ENCODE measurements at regions not wholly inside any gene's neighbourhood (a gene's known extent, or its start where the extent isn't known, plus 50 kb on each side); places are given as distances from the start of the nearest gene placed in this dataset.

GRCh38 chr4:182085051-182085480, 158.1 kb upstream of the TENM3 start:
- Histone ChIP-seq H3K4me1 (ENCODE audit: control insufficient read depth in 1 of 2, extremely low read depth in 1 of 2, insufficient read depth in 2 of 2, low read length in 2 of 2) (no peaks in the 10 kb centered on the region), H3K9me3 (no peaks in the 10 kb centered on the region), H3K36me3 (ENCODE audit: control insufficient read depth in 2 of 2, extremely low read depth in 1 of 2, insufficient read depth in 1 of 2, low read length in 1 of 2) (no peaks in the 10 kb centered on the region), H3K4me3 (ENCODE audit: control insufficient read depth in 1 of 2, extremely low read depth in 1 of 2, low read length in 1 of 2) (no peak overlapping the region), H3K27ac (ENCODE audit: low read length) (no peak overlapping the region), H3K27me3 (replicated peaks in 1 of 2; ENCODE audit: control insufficient read depth in 2 of 2, extremely low read depth in 1 of 2, insufficient read depth in 2 of 2, low read length in 1 of 2) (no peaks in the 10 kb centered on the region)
- ATAC-seq (replicated peaks in 1 of 4) (no peak), DNase-seq (no peak)
- Mint-ChIP-seq H3K27ac (no peak overlapping the region), H3K36me3 (no peaks in the 10 kb centered on the region), H3K27me3 (no peaks in the 10 kb centered on the region), H3K4me1 (no peaks in the 10 kb centered on the region), H3K4me3 (no peak overlapping the region), H3K9me3 (no peaks in the 10 kb centered on the region)
- WGBS (ENCODE audit: insufficient coverage), result no CpG with 5 or more reads among the region's 4 CpGs
- ChIA-PET POLR2A (no interaction called here), CTCF (no interaction called here)

GRCh38 chr4:182089326-182089725, 153.9 kb upstream of the TENM3 start:
- no CpG with 5 or more reads among the region's 2 CpGs for WGBS (ENCODE audit: insufficient coverage)

GRCh38 chr4:182090186-182090585, 153.0 kb upstream of the TENM3 start:
- Mint-ChIP-seq H3K36me3 (no peaks in the 10 kb centered on the region), H3K4me3 (no peak overlapping the region), H3K9me3 (peaks cover 5 to 12% (median 6%) of the 10 kb centered on the region in 3 donors), H3K4me1 (no peaks in the 10 kb centered on the region), H3K27me3 (no peaks in the 10 kb centered on the region), H3K27ac (no peak overlapping the region)
- DNase-seq (no peak), ATAC-seq (replicated peaks in 1 of 4) (no peak)
- 100% methylated on average over 2 of the region's 5 CpGs for WGBS (ENCODE audit: insufficient coverage)
- ChIA-PET CTCF (interaction anchor here in 1 of 2 donors (0.7 kb wide), 1 partner anchor 20 kb away, joined by 3 read pairs; no protein-coding TSS in a partner anchor), POLR2A (no interaction called here)
- no peaks in the 10 kb centered on the region for H3K4me1 ChIP-seq (ENCODE audit: control insufficient read depth in 1 of 2, extremely low read depth in 1 of 2, insufficient read depth in 2 of 2, low read length in 2 of 2)
- H3K36me3 ChIP-seq (ENCODE audit: control insufficient read depth in 2 of 2, extremely low read depth in 1 of 2, insufficient read depth in 1 of 2, low read length in 1 of 2), result no peaks in the 10 kb centered on the region
- H3K27me3 ChIP-seq (replicated peaks in 1 of 2; ENCODE audit: control insufficient read depth in 2 of 2, extremely low read depth in 1 of 2, insufficient read depth in 2 of 2, low read length in 1 of 2), result no peaks in the 10 kb centered on the region
- no peak overlapping the region for H3K4me3 ChIP-seq (ENCODE audit: control insufficient read depth in 1 of 2, extremely low read depth in 1 of 2, low read length in 1 of 2)
- H3K9me3 ChIP-seq, result no peaks in the 10 kb centered on the region
- H3K27ac ChIP-seq (ENCODE audit: low read length), result no peak overlapping the region

More at GRCh38 chr4:182089326-182089725, 153.9 kb upstream of the TENM3 start:
- Histone ChIP-seq H3K27ac (ENCODE audit: low read length) (no peak overlapping the region), H3K27me3 (replicated peaks in 1 of 2; ENCODE audit: control insufficient read depth in 2 of 2, extremely low read depth in 1 of 2, insufficient read depth in 2 of 2, low read length in 1 of 2) (no peaks in the 10 kb centered on the region), H3K4me1 (ENCODE audit: control insufficient read depth in 1 of 2, extremely low read depth in 1 of 2, insufficient read depth in 2 of 2, low read length in 2 of 2) (no peaks in the 10 kb centered on the region), H3K4me3 (ENCODE audit: control insufficient read depth in 1 of 2, extremely low read depth in 1 of 2, low read length in 1 of 2) (no peak overlapping the region), H3K36me3 (ENCODE audit: control insufficient read depth in 2 of 2, extremely low read depth in 1 of 2, insufficient read depth in 1 of 2, low read length in 1 of 2) (no peaks in the 10 kb centered on the region), H3K9me3 (no peaks in the 10 kb centered on the region)
- Mint-ChIP-seq H3K36me3 (no peaks in the 10 kb centered on the region), H3K27me3 (no peaks in the 10 kb centered on the region), H3K4me3 (no peak overlapping the region), H3K9me3 (peaks cover 0 to 6% (median 2%) of the 10 kb centered on the region in 3 donors), H3K4me1 (no peaks in the 10 kb centered on the region), H3K27ac (no peak overlapping the region)
- DNase-seq (no peak), ATAC-seq (replicated peaks in 1 of 4) (no peak)
- ChIA-PET POLR2A (no interaction called here), CTCF (interaction anchor here in 1 of 2 donors (0.7 kb wide), 1 partner anchor 21 kb away, joined by 3 read pairs; no protein-coding TSS in a partner anchor)

GRCh38 chr4:182091128-182091527, 152.1 kb upstream of the TENM3 start:
- Mint-ChIP-seq H3K4me1 (no peaks in the 10 kb centered on the region), H3K4me3 (no peak overlapping the region), H3K27me3 (no peaks in the 10 kb centered on the region), H3K27ac (no peak overlapping the region), H3K9me3 (peaks cover 5 to 15% (median 7%) of the 10 kb centered on the region in 3 donors), H3K36me3 (no peaks in the 10 kb centered on the region)
- no peaks in the 10 kb centered on the region for H3K36me3 ChIP-seq (ENCODE audit: control insufficient read depth in 2 of 2, extremely low read depth in 1 of 2, insufficient read depth in 1 of 2, low read length in 1 of 2)
- H3K27me3 ChIP-seq (replicated peaks in 1 of 2; ENCODE audit: control insufficient read depth in 2 of 2, extremely low read depth in 1 of 2, insufficient read depth in 2 of 2, low read length in 1 of 2), result no peaks in the 10 kb centered on the region
- WGBS (ENCODE audit: insufficient coverage), result 87% methylated on average over 3 of the region's 5 CpGs
- no peaks in the 10 kb centered on the region for H3K4me1 ChIP-seq (ENCODE audit: control insufficient read depth in 1 of 2, extremely low read depth in 1 of 2, insufficient read depth in 2 of 2, low read length in 2 of 2)
- no peaks in the 10 kb centered on the region for H3K9me3 ChIP-seq
- POLR2A ChIA-PET, result no interaction called here
- ATAC-seq (replicated peaks in 1 of 4) (no peak), DNase-seq (no peak)
- no peak overlapping the region for H3K4me3 ChIP-seq (ENCODE audit: control insufficient read depth in 1 of 2, extremely low read depth in 1 of 2, low read length in 1 of 2)
- CTCF ChIA-PET, result no interaction called here
- no peak overlapping the region for H3K27ac ChIP-seq (ENCODE audit: low read length)

- H3K9me3 Mint-ChIP-seq, result peaks cover 7 to 18% (median 7%) of the 10 kb centered on the region in 3 donors
- CTCF ChIA-PET, result no interaction called here
- Histone ChIP-seq H3K27ac (ENCODE audit: low read length) (no peak overlapping the region), H3K36me3 (ENCODE audit: control insufficient read depth in 2 of 2, extremely low read depth in 1 of 2, insufficient read depth in 1 of 2, low read length in 1 of 2) (no peaks in the 10 kb centered on the region), H3K4me1 (ENCODE audit: control insufficient read depth in 1 of 2, extremely low read depth in 1 of 2, insufficient read depth in 2 of 2, low read length in 2 of 2) (no peaks in the 10 kb centered on the region), H3K9me3 (no peaks in the 10 kb centered on the region), H3K27me3 (replicated peaks in 1 of 2; ENCODE audit: control insufficient read depth in 2 of 2, extremely low read depth in 1 of 2, insufficient read depth in 2 of 2, low read length in 1 of 2) (no peaks in the 10 kb centered on the region), H3K4me3 (ENCODE audit: control insufficient read depth in 1 of 2, extremely low read depth in 1 of 2, low read length in 1 of 2) (no peak overlapping the region)
- H3K36me3 Mint-ChIP-seq, result no peaks in the 10 kb centered on the region
- ATAC-seq (replicated peaks in 1 of 4) (no peak), DNase-seq (no peak)
- H3K27me3 Mint-ChIP-seq, result no peaks in the 10 kb centered on the region
- no peak overlapping the region for H3K27ac Mint-ChIP-seq
- POLR2A ChIA-PET, result no interaction called here
- H3K4me1 Mint-ChIP-seq, result no peaks in the 10 kb centered on the region
- 74% methylated on average over 4 of the region's 7 CpGs for WGBS (ENCODE audit: insufficient coverage)
- no peak overlapping the region for H3K4me3 Mint-ChIP-seq
Measured at GRCh38 chr4:182093431-182093831, 149.8 kb upstream of the TENM3 start.

- WGBS (ENCODE audit: insufficient coverage), result 58% methylated on average over 2 of the region's 3 CpGs
- CTCF ChIA-PET, result no interaction called here
- Histone ChIP-seq H3K36me3 (ENCODE audit: control insufficient read depth in 2 of 2, extremely low read depth in 1 of 2, insufficient read depth in 1 of 2, low read length in 1 of 2) (no peaks in the 10 kb centered on the region), H3K4me3 (ENCODE audit: control insufficient read depth in 1 of 2, extremely low read depth in 1 of 2, low read length in 1 of 2) (no peak overlapping the region), H3K4me1 (ENCODE audit: control insufficient read depth in 1 of 2, extremely low read depth in 1 of 2, insufficient read depth in 2 of 2, low read length in 2 of 2) (no peaks in the 10 kb centered on the region), H3K27ac (ENCODE audit: low read length) (no peak overlapping the region), H3K27me3 (replicated peaks in 1 of 2; ENCODE audit: control insufficient read depth in 2 of 2, extremely low read depth in 1 of 2, insufficient read depth in 2 of 2, low read length in 1 of 2) (no peaks in the 10 kb centered on the region), H3K9me3 (no peaks in the 10 kb centered on the region)
- Mint-ChIP-seq H3K4me3 (no peak overlapping the region), H3K27ac (no peak overlapping the region), H3K4me1 (no peaks in the 10 kb centered on the region), H3K9me3 (peaks cover 7 to 19% (median 8%) of the 10 kb centered on the region in 3 donors), H3K36me3 (no peaks in the 10 kb centered on the region), H3K27me3 (no peaks in the 10 kb centered on the region)
- POLR2A ChIA-PET, result no interaction called here
- DNase-seq, result no peak
- no peak for ATAC-seq (replicated peaks in 1 of 4)
Measured at GRCh38 chr4:182093935-182094334, 149.3 kb upstream of the TENM3 start.

GRCh38 chr4:182101618-182102017, 141.6 kb upstream of the TENM3 start:
- no peaks in the 10 kb centered on the region for H3K9me3 ChIP-seq
- 79% methylated on average over 4 of the region's 8 CpGs for WGBS (ENCODE audit: insufficient coverage)
- ATAC-seq (replicated peaks in 1 of 4) (no peak), DNase-seq (no peak)
- H3K36me3 ChIP-seq (ENCODE audit: control insufficient read depth in 2 of 2, extremely low read depth in 1 of 2, insufficient read depth in 1 of 2, low read length in 1 of 2), result no peaks in the 10 kb centered on the region
- H3K9me3 Mint-ChIP-seq, result peaks cover 0 to 5% (median 4%) of the 10 kb centered on the region in 3 donors
- H3K27ac ChIP-seq (ENCODE audit: low read length), result no peak overlapping the region
- H3K4me1 Mint-ChIP-seq, result no peaks in the 10 kb centered on the region
- H3K27ac Mint-ChIP-seq, result no peak overlapping the region
- H3K27me3 Mint-ChIP-seq, result no peaks in the 10 kb centered on the region
- H3K4me3 Mint-ChIP-seq, result no peak overlapping the region
- POLR2A ChIA-PET, result no interaction called here
- H3K36me3 Mint-ChIP-seq, result no peaks in the 10 kb centered on the region
- no peaks in the 10 kb centered on the region for H3K4me1 ChIP-seq (ENCODE audit: control insufficient read depth in 1 of 2, extremely low read depth in 1 of 2, insufficient read depth in 2 of 2, low read length in 2 of 2)
- no peak overlapping the region for H3K4me3 ChIP-seq (ENCODE audit: control insufficient read depth in 1 of 2, extremely low read depth in 1 of 2, low read length in 1 of 2)
- CTCF ChIA-PET, result no interaction called here
- H3K27me3 ChIP-seq (replicated peaks in 1 of 2; ENCODE audit: control insufficient read depth in 2 of 2, extremely low read depth in 1 of 2, insufficient read depth in 2 of 2, low read length in 1 of 2), result no peaks in the 10 kb centered on the region
